Heart right ventricle (tissue), 16 donors: ENCODE measurements at regions not wholly inside any gene's neighbourhood (a gene's known extent, or its start where the extent isn't known, plus 50 kb on each side); places are given as distances from the start of the nearest gene placed in this dataset.
"Not testable (repeated sequence)": the region's sequence is repeated elsewhere in the genome, so short reads cannot be mapped to it uniquely, and the experiment has no call there.

Experiments
- ATAC-seq, 8 donors: fragments of 200-7000 bp; cut with Tn5 transposase; one replicate each; pipeline ENCODE4 v1.9.1; 2020; ENCODE audit warnings: mild to moderate bottlenecking in 8 of 8, moderate library complexity in 8 of 8, moderate number of reproducible peaks in 1 of 8
- DNase-seq, 2 donors: peaks; one replicate each; pipeline ENCODE4 v3.0.0-alpha.2; 2020
- H3K27ac ChIP-seq, 10 donors: fragments of 200-600 bp; sonication (generic) in 2 of 10; one replicate each; pipeline versions ENCODE4 v1.5.0 to v1.8.0; 2020 to 2022; ENCODE audit warnings: mild to moderate bottlenecking in 3 of 10
- H3K27me3 ChIP-seq, 7 donors: fragments of 200-600 bp; one replicate each; pipeline ENCODE4 v1.8.0; 2021 to 2022; ENCODE audit warnings: mild to moderate bottlenecking in 2 of 7
- H3K36me3 ChIP-seq, 9 donors: fragments of 200-600 bp; sonication (generic) in 1 of 9; one replicate each; pipeline versions ENCODE4 v1.5.0 to v1.8.0; 2020 to 2022; ENCODE audit warnings: mild to moderate bottlenecking in 2 of 9
- H3K4me1 ChIP-seq, 9 donors: fragments of 200-600 bp; sonication (generic) in 1 of 9; one replicate each; pipeline versions ENCODE4 v1.5.0 to v1.8.0; 2020 to 2022; ENCODE audit warnings: mild to moderate bottlenecking in 4 of 9
- H3K4me3 ChIP-seq, 10 donors: fragments of 200-600 bp; sonication (generic) in 2 of 10; one replicate each; pipeline versions ENCODE4 v1.5.0 to v1.8.0; 2020 to 2022; ENCODE audit warnings: mild to moderate bottlenecking in 7 of 10, moderate library complexity in 2 of 10
- H3K9me3 ChIP-seq, 11 donors: fragments of 200-600 bp in 10 of 11; sonication (generic) in 2 of 11; one replicate each; pipeline versions ENCODE4 v1.5.0 to v1.8.0; 2013 to 2022; ENCODE audit warnings: mild to moderate bottlenecking in 2 of 11, control low read depth in 1 of 11, moderate library complexity in 1 of 11
- CTCF ChIP-seq, 9 donors: fragments of 200-600 bp; sonication (generic) in 2 of 9; IDR thresholded peaks; one replicate each; pipeline versions ENCODE4 v1.5.0 to v1.8.0; 2021 to 2022; ENCODE audit warnings: antibody characterized with exemption in 9 of 9, mild to moderate bottlenecking in 5 of 9, moderate library complexity in 1 of 9
- WGBS, 2 donors: extraction: QIAGEN DNeasy Blood & Tissue Kit; methylation state at CpG; one replicate each; pipeline ENCODE4 v1.1.7; 2013; ENCODE audit warnings: inconsistent platforms in 1 of 2; 5-methylcytosine and 5-hydroxymethylcytosine counted together
- intact Hi-C, 10 donors: fragments of 100-400 bp; cut with DNase I; formaldehyde crosslinking; loops; one replicate each; pipeline versions ENCODE4 v1.11.1 to v1.14.2; 2022
- donor health status: Arrhythmogenic right ventricular cardiomyopathy.
- donor health status: ischemic (EF 13 %, LVEDD 7.1; RV severe dilation, severe dysfunction).
- donor health status: healthy with polysubstance abuse.
- donor health status: DM: no; HTN: yes; CAD: no.
- donor health status: DM: no; HTN: no; CAD: no.
- donor health status: ischemic (EF 25% LVEDD 6.9; RV normal size, moderate dysfunction).
- donor health status: ischemic (EF 25% LVEDD 5.7; RV mildly dilated, moderate dysfunction).
- donor health status: healthy.
- donor health status: DM: yes; HTN: yes; CAD: no.
- donor health status: Ischemic cardiomyopathy.
- donor health status: ischemic (EF 35%, LVEDD 5.7; RV mildly dilated, moderate dysfunction).
- donor health status: nonischemic (EF 11% LVEDD 7.7; RV severe dilation, severe dysfunction).
- donor health status: DM: yes; HTN: yes; CAD: no.
- donor health status: PGD.
- donor health status: ischemic (EF 29% LVEDD 5.4; RV normal size, mild dysfunction).
- donor health status: nonischemic (EF 23%, LVEDD 6.1; RV moderate dilation, normal function).

- H3K4me3 ChIP-seq: no peak overlapping the region
- H3K9me3 ChIP-seq: no peaks in the 10 kb centered on the region
- H3K4me1 ChIP-seq: peaks cover 0 to 10% (median 0%) of the 10 kb centered on the region in 9 donors
- H3K27ac ChIP-seq: no peak overlapping the region
- DNase-seq: no peak
- no peaks in the 10 kb centered on the region for H3K36me3 ChIP-seq
- peaks cover 0 to 23% (median 15%) of the 10 kb centered on the region in 7 donors for H3K27me3 ChIP-seq
- intact Hi-C loops: no loop called here
- no peak for TF ChIP-seq CTCF (IDR thresholded peaks at IDR 0.05)
- WGBS, 2 donors: 44 to 60% methylated on average over 7 of the region's 7 CpGs
- no peak for ATAC-seq
Observed at GRCh38 chr20:51931371-51931781, 129.1 kb upstream of the SALL4 start.

- no peaks in the 10 kb centered on the region for H3K36me3 ChIP-seq
- ATAC-seq: peak in 4 of 8 donors; percentile 45 to 66 (median 62)
- DNase-seq: peak in 1 of 2 donors; percentile 23
Observed at GRCh38 chr20:51930775-51931174, 128.5 kb upstream of the SALL4 start.

GRCh38 chr20:51928931-51929330, 126.6 kb upstream of the SALL4 start:
- no peak for TF ChIP-seq CTCF (IDR thresholded peaks at IDR 0.05)
- Histone ChIP-seq H3K36me3 (no peaks in the 10 kb centered on the region), H3K9me3 (no peaks in the 10 kb centered on the region), H3K4me1 (peaks cover 0 to 10% (median 0%) of the 10 kb centered on the region in 9 donors), H3K27ac (no peak overlapping the region), H3K27me3 (peaks cover 0 to 23% (median 12%) of the 10 kb centered on the region in 7 donors), H3K4me3 (no peak overlapping the region)
- 84 to 90% methylated on average over 2 of the region's 2 CpGs for WGBS, 2 donors
- intact Hi-C loops: no loop called here
- DNase-seq (no peak), ATAC-seq (no peak)

More at GRCh38 chr20:51930775-51931174, 128.5 kb upstream of the SALL4 start:
- Histone ChIP-seq H3K9me3 (no peaks in the 10 kb centered on the region), H3K27ac (no peak overlapping the region), H3K4me3 (no peak overlapping the region), H3K27me3 (peaks cover 0 to 23% (median 15%) of the 10 kb centered on the region in 7 donors), H3K4me1 (peaks cover 0 to 10% (median 0%) of the 10 kb centered on the region in 9 donors)
- WGBS, 2 donors: 53 to 59% methylated on average over 3 of the region's 3 CpGs
- no peak for TF ChIP-seq CTCF (IDR thresholded peaks at IDR 0.05)
- intact Hi-C loops: no loop called here

- H3K4me1 ChIP-seq, H3K36me3 ChIP-seq, intact Hi-C loops, H3K27ac ChIP-seq, H3K9me3 ChIP-seq, ATAC-seq, H3K4me3 ChIP-seq, DNase-seq: not testable (repeated sequence)
- H3K27me3 ChIP-seq: peaks cover 0 to 23% (median 5%) of the 10 kb centered on the region in 7 donors
- WGBS, 2 donors: 79 to 83% methylated on average over 5 of the region's 5 CpGs
Observed at GRCh38 chr20:51927970-51928369, 125.6 kb upstream of the SALL4 start.

GRCh38 chr20:51926670-51927305, 124.5 kb upstream of the SALL4 start:
- no peak for TF ChIP-seq CTCF (IDR thresholded peaks at IDR 0.05)
- H3K4me1 ChIP-seq: peaks cover 0 to 10% (median 0%) of the 10 kb centered on the region in 9 donors
- no peaks in the 10 kb centered on the region for H3K36me3 ChIP-seq
- no peak overlapping the region for H3K27ac ChIP-seq
- intact Hi-C loops: no loop called here
- ATAC-seq (peak in 2 of 8 donors; percentile 30 to 37), DNase-seq (no peak)
- no peak overlapping the region for H3K4me3 ChIP-seq
- H3K9me3 ChIP-seq: no peaks in the 10 kb centered on the region
- peaks cover 0 to 11% (median under 1%) of the 10 kb centered on the region in 7 donors for H3K27me3 ChIP-seq
- WGBS, 2 donors: 48 to 61% methylated on average over 14 of the region's 14 CpGs
